NCI-H526 (cell line): ENCODE measurements at regions not wholly inside any gene's neighbourhood (a gene's known extent, or its start where the extent isn't known, plus 50 kb on each side); places are given as distances from the start of the nearest gene placed in this dataset.
"Not testable (repeated sequence)": the region's sequence is repeated elsewhere in the genome, so short reads cannot be mapped to it uniquely, and the experiment has no call there.

ENCODE experiments used
- DNase-seq, 2 experiments: peaks; one replicate each; lab custom pipeline; 2025; lab: John Stamatoyannopoulos, UW

DNA sequence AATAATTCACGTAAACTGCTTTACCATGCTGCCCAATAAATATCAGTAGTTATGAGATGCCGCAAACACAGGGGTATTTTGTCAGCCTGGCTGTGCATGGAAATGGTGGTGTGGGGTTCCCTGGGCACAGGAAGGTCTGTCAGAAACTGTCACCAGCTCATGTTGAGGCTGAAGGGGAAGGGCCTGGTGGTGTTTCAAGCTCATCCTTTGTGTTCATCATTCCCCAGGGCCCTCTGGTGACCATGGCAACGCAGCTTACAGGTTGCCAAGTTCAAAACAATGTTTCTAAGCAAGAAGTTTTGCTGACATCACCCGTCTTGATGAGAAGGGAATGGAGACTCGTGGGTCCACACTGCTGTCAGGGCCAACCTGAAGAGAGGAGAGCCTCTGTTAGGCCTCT lies 348.9 kb upstream of the C16orf82 start:
- DNase-seq: no peak

DNA sequence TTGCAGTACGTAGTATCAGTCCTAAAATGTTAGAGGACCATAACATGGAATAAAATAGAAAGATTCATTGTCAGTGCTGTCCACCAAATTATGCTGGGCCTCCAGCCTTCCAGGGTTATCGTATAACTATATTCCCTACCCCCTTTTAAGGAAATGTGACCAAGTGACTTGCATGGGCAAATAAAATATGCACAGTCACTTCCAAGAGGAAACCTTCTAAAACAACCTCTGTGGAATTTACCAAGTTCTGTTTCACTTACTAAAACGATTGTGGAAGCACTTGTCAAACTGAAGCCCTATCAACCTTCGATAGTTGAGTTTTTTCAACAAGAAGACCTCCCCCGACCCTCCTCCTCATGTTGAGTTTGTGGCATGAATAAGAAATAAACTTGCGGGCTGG lies 345.4 kb upstream of the C16orf82 start:
- no peak for DNase-seq

DNA sequence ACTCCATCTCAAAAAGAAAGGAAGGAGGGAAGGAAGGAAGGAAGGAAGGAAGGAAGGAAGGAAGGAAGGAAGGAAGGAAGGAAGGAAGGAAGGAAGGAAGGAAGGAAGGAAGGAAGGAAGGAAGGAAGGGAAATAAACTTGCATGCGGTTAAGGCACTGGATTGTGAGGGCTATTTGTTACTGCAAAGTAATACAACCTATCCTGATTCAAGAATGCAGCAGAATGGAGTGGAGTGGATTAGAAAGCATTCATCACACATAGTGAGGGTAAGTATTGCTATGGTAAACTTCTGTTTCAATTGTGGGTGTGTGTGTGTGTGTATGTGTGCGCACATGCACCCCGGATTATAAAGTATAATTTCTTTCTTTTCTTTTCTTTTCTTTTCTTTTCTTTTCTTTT lies 344.8 kb upstream of the C16orf82 start:
- not testable (repeated sequence) for DNase-seq

DNA sequence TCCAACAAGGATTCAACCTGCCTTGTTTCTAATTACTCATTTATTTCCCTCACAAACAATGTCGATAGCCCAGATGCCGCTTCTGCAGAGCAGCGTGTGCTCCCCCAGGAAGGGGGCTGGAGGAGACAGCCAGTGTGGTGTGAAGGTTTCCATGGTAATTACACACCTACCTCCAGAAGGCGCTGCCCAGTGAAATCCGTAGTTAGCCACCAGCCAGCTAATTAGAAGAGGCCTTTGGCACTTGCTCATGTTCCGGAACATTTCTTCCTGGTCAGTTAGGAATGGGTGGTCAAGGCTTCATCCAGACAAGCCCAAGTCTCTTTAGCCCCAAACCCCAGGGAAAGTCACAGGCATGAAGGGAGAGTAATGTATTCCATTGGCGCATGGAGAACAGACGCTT lies 342.5 kb upstream of the C16orf82 start:
- no peak for DNase-seq

DNA sequence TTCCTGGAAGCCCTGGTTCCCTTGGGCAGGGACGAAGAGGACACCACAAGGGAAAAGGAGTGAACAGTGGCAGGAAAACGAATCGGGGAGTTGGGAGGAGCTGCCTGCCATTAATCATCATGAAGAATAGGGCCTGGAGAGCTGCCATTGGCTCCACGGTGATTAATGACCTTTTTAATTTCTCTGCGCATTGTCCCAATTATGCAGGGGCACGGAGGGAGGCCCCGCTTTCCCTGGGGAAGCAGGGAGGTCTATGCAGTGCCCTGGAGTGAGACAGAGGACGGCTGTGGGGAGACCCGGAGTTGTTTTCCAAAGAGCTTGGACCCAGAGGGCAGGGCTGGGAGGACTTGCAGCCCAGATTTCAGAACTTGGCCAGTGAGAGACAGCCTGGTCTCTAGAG lies 338.9 kb upstream of the C16orf82 start:
- no peak for DNase-seq

DNA sequence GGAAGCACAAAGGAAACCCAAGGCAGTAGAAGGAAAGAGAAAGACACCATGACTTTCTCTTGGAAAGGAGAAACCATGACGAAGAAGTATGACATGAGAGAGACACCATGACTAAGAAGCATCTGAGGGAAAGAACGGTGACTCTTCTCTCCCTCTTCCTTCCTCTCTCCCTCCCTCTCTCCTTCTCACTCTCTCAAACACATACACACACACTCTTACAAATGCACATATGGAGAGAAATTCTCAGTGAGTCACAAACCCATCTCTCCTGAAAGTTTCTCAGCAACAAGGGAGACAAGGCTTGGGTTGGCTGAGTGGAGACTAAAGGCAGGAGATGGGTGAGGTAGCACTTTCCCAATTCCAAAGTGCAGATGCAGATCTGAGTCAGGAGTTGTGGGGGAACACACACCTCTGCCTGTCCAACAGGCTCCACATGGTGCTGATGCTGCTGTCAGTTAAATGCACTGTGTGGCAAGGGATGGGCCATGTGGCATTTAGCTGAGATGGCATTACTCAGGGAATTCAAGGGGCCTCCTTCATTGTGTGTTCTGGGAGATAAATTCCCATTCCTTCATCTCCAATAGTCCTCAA lies 336.7 kb upstream of the C16orf82 start:
- DNase-seq: no peak

DNA sequence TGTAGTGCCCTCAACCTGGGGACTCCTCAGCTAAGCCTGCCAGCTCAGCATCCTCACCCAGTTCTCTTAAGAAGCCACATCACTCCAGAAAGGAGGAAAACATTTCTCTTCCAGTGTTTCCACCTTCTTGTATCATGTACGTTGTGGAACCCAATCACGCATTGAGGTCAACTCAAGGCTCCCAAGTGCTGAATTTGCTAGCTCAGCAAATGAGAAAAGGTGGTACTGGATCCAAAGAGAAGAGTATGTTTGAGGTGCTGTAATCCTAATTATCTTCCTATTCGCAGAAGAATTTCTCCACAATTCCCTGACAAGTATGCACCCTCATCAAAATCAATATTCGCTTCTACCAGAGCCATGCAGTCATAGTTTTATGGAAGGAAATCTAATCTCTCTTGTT lies 335.0 kb upstream of the C16orf82 start:
- DNase-seq: no peak

DNA sequence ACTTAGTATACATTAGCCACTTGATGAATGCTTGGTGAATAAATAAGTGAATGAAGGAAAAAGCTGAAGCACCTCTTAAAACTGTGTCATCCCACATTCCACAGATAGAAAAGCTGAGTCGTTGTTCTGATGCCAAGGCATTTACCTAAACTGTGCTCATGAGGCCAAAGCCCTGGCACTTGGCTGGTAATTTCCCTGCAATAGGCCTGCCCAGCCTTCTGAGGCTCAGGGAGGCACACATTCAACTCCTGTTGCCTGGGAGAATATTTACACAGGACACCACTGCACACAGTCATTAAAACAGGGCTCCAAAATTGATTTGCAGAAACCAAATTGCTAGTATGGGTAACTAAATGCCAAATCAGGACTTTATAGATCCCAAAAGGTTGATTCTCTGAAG lies 333.0 kb upstream of the C16orf82 start:
- DNase-seq: no peak

DNA sequence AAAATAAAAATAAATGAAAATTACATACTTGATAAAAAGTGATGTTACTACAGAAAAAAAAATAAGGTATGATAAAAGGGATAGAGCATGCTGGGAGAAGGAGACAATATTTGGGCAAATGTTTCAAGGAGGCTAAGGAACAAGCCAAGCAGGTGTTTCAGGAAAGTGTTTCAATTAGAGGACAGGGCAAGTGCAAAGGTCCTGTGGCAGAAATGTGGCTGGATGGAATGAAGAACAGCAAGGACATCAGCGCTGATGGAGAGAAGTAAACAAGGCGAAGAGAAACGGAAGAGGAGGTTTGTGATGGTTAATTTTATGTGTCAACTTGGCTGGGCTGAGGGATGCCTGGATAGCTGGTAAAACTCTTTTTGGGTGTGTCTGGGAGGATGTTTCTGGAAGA lies 331.2 kb upstream of the C16orf82 start:
- DNase-seq: no peak

DNA sequence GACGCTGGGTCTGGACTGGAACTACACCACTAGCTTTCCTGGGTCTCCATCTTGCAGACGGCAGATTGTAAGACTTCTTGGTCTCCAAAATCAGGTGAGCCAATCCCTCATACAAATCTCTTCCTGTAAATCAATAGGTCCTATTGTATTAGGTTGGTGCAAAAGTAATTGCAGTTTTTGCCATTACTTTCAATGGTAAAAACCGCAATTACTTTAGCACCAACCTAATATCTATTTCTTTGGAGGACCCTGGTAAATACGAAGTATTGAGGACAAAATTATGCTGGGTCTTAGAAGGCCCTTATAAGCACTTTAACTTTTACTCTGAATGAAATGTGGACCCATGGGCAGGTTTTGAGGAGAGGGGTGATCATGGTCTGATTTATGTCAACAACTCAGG lies 330.6 kb upstream of the C16orf82 start:
- no peak for DNase-seq

DNA sequence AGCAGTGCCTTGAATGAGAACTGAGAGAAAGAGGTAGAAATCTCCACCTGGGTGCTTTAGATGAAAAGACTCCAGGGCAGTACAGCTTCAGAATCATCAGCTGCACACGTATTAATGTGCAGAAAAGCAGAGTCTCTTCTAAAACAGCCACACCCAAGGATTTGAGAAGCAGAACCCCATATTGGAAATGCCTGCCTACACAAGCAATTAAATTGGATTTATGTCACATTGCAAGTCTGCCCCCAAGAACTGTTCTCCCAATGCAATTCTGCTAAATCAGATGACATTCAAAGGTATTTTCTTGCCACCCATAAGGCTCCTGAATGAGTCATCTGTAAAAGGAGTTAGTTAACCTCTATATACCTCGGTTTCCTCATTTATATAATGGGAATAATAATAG lies 326.0 kb upstream of the C16orf82 start:
- DNase-seq: no peak

DNA sequence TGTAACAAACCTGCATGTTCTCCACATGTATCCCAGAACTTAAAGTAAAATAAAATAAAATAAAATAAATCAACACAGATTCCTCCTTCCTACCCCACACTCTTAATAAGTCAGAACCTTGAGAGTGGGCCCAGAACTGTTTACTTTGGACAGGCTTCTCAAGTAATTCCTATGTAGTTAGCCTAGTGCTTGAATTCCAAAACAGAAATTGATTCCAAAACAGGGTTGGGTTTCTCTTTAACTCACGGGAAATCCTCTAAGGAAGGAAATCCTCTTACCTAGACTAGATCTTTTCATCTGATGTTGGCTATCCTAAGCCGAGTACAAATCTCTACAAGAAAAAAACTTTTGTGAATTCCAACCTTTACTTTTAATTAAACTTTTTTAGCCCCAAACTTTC lies 324.7 kb upstream of the C16orf82 start:
- DNase-seq: no peak

DNA sequence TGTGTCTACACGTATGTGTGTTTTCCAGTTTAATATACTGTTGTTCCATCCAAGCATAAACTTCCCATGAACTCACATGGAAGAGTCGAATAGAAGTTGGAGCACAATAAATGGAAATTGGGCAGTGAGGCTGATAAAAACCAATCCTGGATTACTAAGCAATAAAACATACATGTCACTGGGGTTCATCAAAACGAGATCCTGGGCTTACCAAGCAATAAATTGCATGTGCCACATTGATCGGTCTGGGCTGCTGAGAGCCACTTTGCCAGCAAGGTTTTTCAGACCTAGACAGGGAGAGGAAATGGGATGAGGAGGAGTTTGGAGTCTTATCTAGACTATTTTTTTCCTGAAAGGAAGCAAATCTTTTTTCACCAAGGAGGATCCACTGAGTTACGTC lies 322.3 kb upstream of the C16orf82 start:
- no peak for DNase-seq

DNA sequence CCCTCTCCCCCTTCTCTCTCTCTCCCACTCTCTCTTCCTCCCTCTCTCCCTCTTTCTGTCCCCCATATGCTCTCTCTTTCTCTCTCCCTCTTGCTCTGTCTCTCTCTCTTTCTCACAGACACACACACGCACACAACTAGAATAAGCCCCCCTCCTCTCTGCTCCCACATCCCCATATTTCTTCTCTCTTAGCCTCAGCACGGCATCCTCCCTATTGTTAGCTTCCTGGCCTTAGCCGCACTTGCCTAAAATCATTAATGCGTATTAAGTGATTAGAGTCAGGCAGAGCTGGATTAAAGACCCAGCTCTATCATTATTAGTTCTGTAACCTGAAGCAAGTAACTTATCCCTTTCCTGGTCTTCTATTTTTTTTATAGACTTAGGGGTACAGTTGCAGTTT lies 319.0 kb upstream of the C16orf82 start:
- DNase-seq: no peak

DNA sequence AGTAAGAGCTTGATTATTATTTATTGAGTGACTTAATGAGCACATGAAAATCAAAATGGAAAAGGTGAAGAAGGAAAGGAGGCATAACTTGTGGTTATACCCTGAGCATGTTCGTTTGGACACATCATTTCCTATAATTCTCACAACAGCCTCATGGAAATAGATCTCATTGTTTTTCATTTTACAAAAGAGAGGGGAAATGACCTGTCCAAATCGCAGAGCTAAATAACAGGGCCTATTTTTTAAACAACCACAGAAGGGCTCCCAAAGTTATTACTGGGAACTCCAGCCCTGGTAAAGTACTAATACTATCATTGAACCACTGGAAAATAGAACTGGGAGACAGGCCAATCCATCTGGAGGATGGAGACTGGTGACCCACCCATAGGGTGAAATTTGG lies 317.7 kb upstream of the C16orf82 start:
- DNase-seq: no peak

DNA sequence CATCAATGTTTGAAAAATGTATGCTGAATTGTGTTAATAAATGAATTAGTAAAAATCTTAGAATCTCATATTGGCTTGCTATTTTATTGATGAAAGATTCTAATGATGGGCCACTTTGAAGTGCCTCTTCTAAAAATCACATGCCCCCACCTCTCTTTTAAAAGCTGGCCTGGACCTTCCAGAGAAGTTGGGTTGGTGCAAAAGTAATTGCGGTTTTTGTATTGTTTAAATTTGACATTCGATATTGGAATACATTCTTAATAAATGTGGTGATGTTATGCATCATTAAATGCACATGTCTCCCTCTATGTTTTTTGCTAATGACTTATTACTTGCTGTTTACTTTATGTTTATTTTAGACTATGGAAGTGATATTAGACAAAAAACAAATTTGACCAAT lies 314.6 kb upstream of the C16orf82 start:
- DNase-seq: no peak

DNA sequence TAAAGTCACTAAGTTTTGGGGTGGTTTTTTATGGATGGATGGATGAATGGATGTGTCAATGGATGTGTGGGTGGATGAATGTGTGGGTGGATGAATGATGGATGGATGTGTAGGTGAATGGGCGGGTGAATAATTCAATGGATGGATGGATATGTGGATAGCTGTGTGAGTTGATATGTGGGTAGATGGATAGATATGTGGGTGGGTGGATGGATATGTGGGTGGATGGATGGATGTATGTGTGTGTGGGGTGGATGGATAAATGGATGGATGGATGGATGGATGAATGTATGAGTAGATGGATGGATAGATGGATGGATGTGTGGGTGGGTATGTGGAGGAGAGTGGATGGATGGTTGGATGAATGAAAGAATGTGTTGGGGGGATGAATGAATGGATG lies 310.1 kb upstream of the C16orf82 start:
- no peak for DNase-seq

DNA sequence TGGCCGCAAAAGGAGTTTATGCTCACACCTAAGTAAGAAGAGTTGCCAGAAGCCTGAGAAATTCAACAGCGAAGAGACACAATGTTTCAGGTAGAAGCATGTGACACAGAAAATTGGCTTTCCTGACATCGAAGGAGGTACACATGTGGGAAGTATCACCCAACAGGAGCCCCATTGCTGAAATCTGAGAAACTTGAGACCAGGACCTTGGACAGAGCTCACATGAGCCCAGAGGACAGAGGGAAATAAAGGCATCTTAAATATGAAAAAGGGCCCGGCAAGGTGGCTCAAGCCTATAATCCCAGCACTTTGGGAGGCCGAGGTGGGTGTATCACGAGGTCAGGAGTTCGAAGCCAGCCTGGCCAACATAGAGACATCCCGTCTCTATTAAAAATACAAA lies 304.1 kb upstream of the C16orf82 start:
- no peak for DNase-seq

DNA sequence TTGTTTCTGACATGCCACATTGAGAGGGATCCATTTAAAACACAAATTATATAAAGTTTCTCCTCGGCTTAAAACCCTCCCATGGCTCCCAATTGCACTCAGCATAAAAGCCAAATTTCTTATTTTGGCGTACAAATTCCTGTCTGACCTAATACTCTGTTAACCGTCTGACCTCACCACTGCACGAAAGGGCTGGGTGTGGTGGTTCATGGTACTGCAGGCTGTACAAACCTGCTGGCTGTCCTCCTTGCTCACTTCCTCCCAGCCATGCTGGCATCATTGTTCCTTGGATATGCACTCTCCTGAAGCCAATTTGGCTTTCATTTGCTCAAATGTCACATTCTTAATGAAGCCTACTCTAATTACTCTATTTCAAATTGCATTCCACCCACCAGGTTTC lies 301.6 kb upstream of the C16orf82 start:
- DNase-seq: peak in 1 of 2 experiments; percentile 3

DNA sequence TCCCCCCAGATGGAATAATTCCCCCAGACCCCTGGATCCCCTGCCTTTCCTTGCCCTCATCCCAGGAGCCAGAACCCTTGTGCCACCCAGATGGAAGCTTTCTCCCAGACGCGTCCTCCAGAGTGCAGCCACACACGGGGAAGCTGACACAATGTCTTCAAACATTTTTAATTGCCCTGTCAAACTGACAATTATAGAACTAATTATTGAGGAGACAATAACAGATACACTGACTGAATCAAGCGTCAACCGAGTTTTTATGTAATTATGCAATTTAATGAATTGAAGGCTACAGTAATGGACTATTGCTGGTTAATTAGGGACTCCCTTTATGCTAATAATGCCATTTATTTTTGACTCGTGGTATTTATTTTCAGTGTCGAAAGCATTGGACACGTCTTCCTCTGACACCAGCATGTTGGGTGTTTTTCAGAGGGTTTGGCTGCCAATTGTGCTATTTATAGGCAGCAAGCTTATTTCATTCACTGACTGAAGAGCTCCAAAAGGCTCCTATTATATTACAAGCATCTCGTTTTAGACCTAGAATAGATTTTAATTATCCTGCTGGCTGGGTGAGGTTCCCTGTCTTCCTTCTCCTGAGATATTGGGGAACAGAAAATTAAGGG lies 298.2 kb upstream of the C16orf82 start:
- no peak for DNase-seq

DNA sequence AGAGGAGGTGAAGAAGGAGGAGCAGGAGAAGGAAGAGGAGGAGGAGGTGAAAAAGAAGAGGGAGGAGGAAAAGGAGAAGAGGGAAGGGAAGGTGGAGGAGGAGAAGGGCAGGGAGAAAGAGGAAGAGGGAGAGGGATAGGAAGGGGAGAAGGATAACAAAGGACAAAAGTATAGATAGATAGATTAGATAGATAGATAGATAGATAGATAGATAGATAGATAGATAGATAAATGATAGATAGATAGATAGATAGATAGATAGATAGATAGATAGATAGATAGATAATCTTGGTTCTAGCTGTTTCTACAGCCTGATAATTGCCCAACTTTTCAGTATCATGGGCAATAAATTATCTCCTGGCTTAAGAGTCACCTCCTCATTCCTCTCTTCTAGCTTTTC lies 296.2 kb upstream of the C16orf82 start:
- no peak for DNase-seq

DNA sequence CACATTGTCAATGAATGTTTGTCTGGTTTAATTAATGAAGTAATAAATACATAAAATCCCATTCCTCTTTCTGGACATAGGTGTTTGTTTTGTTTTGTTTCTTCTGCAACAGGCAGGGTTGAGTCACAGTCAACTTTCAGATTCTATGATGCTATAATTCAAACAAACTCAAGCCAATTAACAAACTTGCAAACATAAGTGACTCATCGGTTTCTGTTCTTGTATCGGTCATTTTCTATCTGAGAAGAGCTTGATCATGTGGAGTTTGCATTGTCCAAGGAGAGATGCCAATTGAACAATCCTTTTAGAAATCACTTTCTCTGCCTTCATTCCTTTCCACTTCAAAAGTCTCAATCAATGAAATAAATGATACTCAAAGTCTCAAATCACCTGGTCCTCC lies 294.2 kb upstream of the C16orf82 start:
- no peak for DNase-seq

DNA sequence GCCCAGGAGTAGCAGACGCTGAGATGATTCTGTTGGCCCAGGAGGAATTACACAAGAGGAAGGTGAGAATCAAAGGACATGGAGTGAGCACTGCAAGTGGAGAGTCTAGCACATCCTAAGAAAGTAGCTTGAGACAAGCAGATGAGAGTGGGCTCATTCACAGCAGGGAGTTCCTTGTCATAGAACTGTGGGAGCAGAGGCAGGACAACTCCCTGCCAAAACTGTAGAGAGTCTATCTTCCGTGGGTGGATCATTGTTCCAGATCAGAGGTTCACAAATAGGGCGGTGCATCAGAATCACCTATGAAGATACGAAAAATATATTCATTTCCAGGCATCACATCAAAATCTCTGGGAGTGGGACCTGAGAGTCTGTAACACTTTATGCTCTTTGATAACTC lies 288.9 kb upstream of the C16orf82 start:
- DNase-seq: no peak

DNA sequence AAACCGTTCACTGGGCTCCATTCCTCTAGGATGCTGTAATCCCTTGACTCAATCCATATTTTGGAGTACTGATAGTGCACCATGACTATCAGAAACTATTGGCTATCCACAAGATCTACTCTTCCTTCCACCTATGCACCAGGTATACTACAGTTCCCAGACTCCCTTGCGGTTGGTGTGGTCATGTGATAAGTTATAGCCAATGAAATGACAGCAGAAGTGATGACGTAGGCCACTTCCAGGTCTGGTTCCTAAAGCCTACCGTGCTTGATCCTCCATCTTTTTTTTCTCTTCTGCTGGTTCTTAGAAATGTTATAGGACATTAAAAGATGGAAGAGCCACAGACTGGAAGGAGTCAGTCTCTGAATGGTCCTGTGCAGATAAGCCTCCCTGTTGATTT lies 278.8 kb upstream of the C16orf82 start:
- peak; percentile 0 to 2 for DNase-seq
